ENCODE measurements at regions not wholly inside any gene's neighbourhood (a gene's known extent, or its start where the extent isn't known, plus 50 kb on each side); places are given as distances from the start of the nearest gene placed in this dataset.
A peak's percentile ranks its signal among the peaks of the same experiment; 100 is the strongest.

GRCh38 chr2:2638547-2639220, 307.6 kb upstream of the MYT1L start:
- no peak for DNase-seq

- no peak for DNase-seq
Observed at GRCh38 chr2:2636813-2637212, 305.7 kb upstream of the MYT1L start.

- no peak for DNase-seq
Observed at GRCh38 chr2:2635025-2635528, 304.0 kb upstream of the MYT1L start.

- DNase-seq: no peak
Observed at GRCh38 chr2:2633017-2633416, 301.9 kb upstream of the MYT1L start.

GRCh38 chr2:2623939-2624338, 292.9 kb upstream of the MYT1L start:
- DNase-seq: peak in 6 of 56 donors; percentile 12 to 44 (median 22)

- no peak for DNase-seq
Observed at GRCh38 chr2:2621855-2622254, 290.8 kb upstream of the MYT1L start.

GRCh38 chr2:2620604-2621003, 289.5 kb upstream of the MYT1L start:
- DNase-seq: no peak

- no peak for DNase-seq
Observed at GRCh38 chr2:2619995-2620394, 288.9 kb upstream of the MYT1L start.

GRCh38 chr2:2614452-2614851, 283.4 kb upstream of the MYT1L start:
- no peak for DNase-seq

- DNase-seq: peak; percentile 62 to 98 (median 95)
Observed at GRCh38 chr2:2613279-2614199, 282.5 kb upstream of the MYT1L start.

- no peak for DNase-seq
Observed at GRCh38 chr2:2610751-2611150, 279.7 kb upstream of the MYT1L start.

- no peak for DNase-seq
Observed at GRCh38 chr2:2600366-2600765, 269.3 kb upstream of the MYT1L start.

GRCh38 chr2:2599441-2599840, 268.4 kb upstream of the MYT1L start:
- no peak for DNase-seq

- DNase-seq: no peak
Observed at GRCh38 chr2:2597712-2598111, 266.6 kb upstream of the MYT1L start.

- DNase-seq: no peak
Observed at GRCh38 chr2:2591542-2591940, 260.5 kb upstream of the MYT1L start.

- DNase-seq: peak in 2 of 56 donors; percentile 6 to 15
Observed at GRCh38 chr2:2590841-2591541, 259.9 kb upstream of the MYT1L start.

GRCh38 chr2:2590141-2590540, 259.1 kb upstream of the MYT1L start:
- no peak for DNase-seq

- DNase-seq: no peak
Observed at GRCh38 chr2:2588777-2589176, 257.7 kb upstream of the MYT1L start.

GRCh38 chr2:2587354-2587753, 256.3 kb upstream of the MYT1L start:
- no peak for DNase-seq

GRCh38 chr2:2586931-2587330, 255.9 kb upstream of the MYT1L start:
- DNase-seq: no peak

GRCh38 chr2:2586068-2586776, 255.1 kb upstream of the MYT1L start:
- DNase-seq: no peak

All from nucleus accumbens (tissue), 56 donors.